GM19452 (cell line): ENCODE measurements at regions not wholly inside any gene's neighbourhood (a gene's known extent, or its start where the extent isn't known, plus 50 kb on each side); places are given as distances from the start of the nearest gene placed in this dataset.

Experiments used
- ATAC-seq: cut with Tn5 transposase; IDR thresholded peaks from one replicate; pipeline ENCODE4 v1.9.1; 2021; ENCODE audit not compliant: unreplicated experiment

- ATAC-seq = no peak
Measured at GRCh38 chr5:39826051-39826450, 401.3 kb upstream of the DAB2 start.

DNA sequence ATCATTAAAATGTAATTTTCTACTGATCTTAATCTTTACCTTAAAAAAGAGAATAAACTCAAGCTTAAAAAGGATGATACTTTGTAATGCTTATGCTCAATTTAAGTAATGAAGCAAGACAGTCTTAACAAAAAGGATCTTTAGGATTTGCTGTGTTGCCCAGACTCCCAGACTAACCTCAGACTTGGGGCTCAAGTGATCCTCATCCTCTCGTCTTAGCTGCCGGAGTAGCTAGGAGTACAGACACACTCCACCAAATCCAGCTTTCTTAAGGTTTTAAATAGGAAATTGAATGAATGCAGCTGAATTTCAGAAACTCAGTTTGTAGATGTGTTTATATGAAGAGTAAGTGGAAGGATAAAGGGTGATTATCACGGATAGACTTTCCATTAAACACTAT lies 400.5 kb upstream of the DAB2 start:
- ATAC-seq = no peak

- no peak for ATAC-seq
Measured at GRCh38 chr5:39822020-39822419, 397.2 kb upstream of the DAB2 start.

DNA sequence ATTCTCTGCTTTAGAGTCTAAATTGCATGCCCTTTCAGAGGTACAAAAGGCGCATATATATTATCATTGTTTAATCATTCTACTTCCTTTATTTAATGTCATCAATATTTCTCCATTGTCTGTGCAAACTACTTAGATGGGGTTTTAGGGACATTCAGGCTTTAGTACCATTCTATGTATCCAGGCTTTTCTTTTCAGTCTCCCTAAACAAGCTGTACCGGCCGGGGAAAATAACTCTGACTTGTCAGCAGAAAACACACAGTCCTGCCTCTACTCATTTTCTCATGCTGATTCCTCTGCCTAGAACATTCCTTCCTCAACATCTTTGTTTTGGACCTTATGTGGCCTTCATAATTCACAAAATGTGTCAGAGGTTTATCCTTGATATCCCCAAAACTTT lies 392.1 kb upstream of the DAB2 start:
- no peak for ATAC-seq

- no peak for ATAC-seq
Measured at GRCh38 chr5:39816156-39816845, 391.5 kb upstream of the DAB2 start.

GRCh38 chr5:39815711-39816110 lies 390.9 kb upstream of the DAB2 start:
- ATAC-seq = no peak

GRCh38 chr5:39811381-39811780 lies 386.6 kb upstream of the DAB2 start:
- no peak for ATAC-seq

- no peak for ATAC-seq
Measured at GRCh38 chr5:39808656-39809055, 383.9 kb upstream of the DAB2 start.

- ATAC-seq = no peak
Measured at GRCh38 chr5:39801306-39801705, 376.5 kb upstream of the DAB2 start.

DNA sequence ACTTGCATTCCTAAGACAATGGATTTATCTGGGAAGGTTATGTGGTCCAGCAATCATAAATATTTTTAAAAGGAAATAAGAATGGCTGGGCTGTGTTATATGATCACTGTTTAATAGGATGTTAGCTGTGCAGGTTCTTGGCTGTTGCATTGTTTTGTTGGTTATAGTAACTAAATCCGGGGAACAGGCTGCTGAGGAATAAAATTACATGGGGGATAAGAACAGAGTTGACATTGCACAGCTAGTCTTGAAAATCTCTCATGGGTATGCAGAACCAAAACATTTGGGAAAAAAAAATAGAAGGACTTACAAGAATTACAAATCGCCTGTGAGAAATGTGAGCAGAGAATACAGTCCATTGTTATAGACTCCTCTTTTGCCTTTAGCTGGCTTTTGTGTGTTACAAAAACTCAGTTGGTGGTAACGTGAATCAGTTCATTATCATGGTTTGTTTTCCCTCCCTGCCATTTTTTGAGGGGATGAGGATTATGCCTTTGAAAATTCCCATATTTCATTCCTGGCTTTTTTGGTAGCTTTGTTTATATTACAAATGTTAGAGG lies 375.3 kb upstream of the DAB2 start:
- ATAC-seq = no peak

- ATAC-seq = no peak
Measured at GRCh38 chr5:39799242-39799641, 374.5 kb upstream of the DAB2 start.

- ATAC-seq = no peak
Measured at GRCh38 chr5:39794513-39795210, 369.9 kb upstream of the DAB2 start.

DNA sequence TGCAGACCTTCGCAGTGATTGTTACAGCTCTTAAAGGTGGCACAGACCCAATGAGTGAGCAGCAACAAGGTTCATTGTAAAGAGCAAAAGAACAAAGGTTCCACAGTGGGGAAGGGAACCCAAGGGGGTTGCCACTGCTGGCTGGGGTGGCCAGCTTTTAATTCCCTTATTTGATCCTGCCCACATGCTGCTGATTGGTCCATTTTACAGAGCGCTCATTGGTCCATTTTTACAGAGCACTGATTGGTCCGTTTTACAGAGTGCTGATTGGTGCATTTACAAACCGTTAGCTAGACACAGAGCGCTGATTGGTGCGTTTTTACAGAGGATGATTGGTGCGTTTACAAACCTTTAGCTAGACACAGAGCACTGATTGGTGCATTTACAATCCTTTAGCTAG lies 360.6 kb upstream of the DAB2 start:
- ATAC-seq = no peak

DNA sequence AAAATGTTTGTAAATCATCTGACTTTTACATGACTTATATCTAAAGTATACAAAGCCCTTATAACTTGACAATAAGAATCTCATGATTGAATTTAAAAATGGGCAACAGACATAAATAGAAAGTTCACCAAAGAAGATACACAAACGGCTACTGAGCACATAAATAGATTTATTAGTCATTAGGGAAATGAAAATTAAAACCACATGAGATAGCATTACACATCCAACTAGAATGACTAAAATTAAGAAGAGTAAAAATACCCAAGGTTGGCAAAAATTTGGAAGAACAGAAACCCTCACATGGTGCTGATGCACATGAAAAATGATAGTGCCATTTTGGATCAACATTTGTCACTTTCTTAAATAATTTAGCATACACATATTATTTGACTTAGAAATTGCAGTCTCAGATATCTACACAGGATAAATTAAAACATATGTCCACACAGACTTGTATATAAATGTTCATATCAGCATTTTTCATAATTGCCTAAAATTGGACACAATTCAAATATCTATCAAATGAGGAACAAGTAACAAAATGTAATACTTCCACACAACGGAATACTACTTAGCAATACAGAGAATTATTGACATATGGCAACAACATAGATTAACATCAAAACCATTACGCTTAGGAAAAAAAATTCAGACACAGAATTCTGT lies 359.1 kb upstream of the DAB2 start:
- ATAC-seq = no peak

- ATAC-seq = no peak
Measured at GRCh38 chr5:39780347-39780746, 355.6 kb upstream of the DAB2 start.

GRCh38 chr5:39779831-39780230 lies 355.1 kb upstream of the DAB2 start:
- no peak for ATAC-seq

DNA sequence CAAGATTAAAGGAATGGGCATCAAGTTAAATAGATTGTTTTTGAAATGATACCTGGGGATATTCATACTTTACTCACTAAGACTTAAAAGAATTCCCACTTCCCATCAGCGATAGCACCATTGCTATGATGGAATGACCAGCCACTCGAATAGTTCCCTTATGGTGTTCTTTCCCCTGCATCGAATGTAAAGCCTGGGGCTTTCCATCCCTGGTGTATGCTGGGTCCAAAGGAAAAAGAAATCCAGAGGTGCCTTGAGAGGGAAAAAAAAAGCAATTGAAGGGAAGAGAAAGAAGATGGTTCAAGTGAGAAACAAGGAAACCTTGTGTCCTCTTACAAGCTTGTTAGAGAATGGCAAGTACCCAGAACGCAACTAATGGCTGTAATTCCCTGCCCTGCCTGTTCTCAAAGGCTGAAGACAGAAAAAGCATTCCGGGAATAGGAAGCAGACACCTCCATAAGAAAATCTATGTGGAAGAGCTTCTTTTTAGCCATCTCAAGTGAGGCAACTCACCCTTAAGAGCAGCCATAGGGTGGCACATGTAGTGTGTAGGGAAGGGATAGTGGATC lies 351.1 kb upstream of the DAB2 start:
- ATAC-seq = no peak

- ATAC-seq = no peak
Measured at GRCh38 chr5:39775086-39775796, 350.5 kb upstream of the DAB2 start.

GRCh38 chr5:39774605-39775004 lies 349.8 kb upstream of the DAB2 start:
- ATAC-seq = no peak

DNA sequence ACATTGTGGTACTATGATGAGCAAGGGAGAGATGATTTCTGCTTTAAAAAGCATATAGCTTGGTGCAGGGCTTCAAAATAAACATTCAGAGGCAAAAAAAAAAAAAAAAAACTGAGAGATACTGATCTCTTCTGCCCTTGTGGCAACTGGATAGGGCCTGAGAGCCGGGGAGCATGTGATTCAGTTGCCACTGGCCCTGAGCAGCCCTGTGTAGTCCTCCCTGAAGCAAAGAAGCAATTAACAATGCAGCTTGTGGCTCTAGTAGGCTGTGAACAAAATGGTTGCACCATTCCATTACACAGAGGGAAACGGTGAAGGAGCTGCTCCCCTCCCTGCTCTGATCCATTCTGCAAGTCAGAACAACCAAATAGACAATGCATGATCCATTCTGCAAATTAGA lies 347.5 kb upstream of the DAB2 start:
- ATAC-seq = no peak

GRCh38 chr5:39767916-39768315 lies 343.1 kb upstream of the DAB2 start:
- ATAC-seq = no peak
